Bone marrow (tissue), 2 donors: ENCODE measurements at regions not wholly inside any gene's neighbourhood (a gene's known extent, or its start where the extent isn't known, plus 50 kb on each side); places are given as distances from the start of the nearest gene placed in this dataset.
A peak's percentile ranks its signal among the peaks of the same experiment; 100 is the strongest.

Experiments used
- DNase-seq, 2 donors: peaks; one replicate each; lab custom pipeline; 2025; lab: John Stamatoyannopoulos, UW

- no peak for DNase-seq
These were observed 49.9 kb upstream of the MAFB start for GRCh38 chr20:40738976-40739375.

GRCh38 chr20:40739841-40740240 lies 50.8 kb upstream of the MAFB start:
- DNase-seq: no peak

- peak; percentile 13 to 19 for DNase-seq
These were observed 52.6 kb upstream of the MAFB start for GRCh38 chr20:40741507-40742106.

GRCh38 chr20:40743141-40743775 lies 54.2 kb upstream of the MAFB start:
- DNase-seq: no peak

GRCh38 chr20:40744072-40744817 lies 55.2 kb upstream of the MAFB start:
- no peak for DNase-seq

GRCh38 chr20:40744818-40745175 lies 55.8 kb upstream of the MAFB start:
- no peak for DNase-seq

GRCh38 chr20:40746251-40746650 lies 57.2 kb upstream of the MAFB start:
- no peak for DNase-seq

GRCh38 chr20:40748182-40748581 lies 59.1 kb upstream of the MAFB start:
- DNase-seq: no peak

GRCh38 chr20:40749985-40750506 lies 61.0 kb upstream of the MAFB start:
- DNase-seq: no peak

- no peak for DNase-seq
These were observed 61.6 kb upstream of the MAFB start for GRCh38 chr20:40750541-40751035.

GRCh38 chr20:40753472-40753871 lies 64.4 kb upstream of the MAFB start:
- no peak for DNase-seq

GRCh38 chr20:40754339-40754943 lies 65.4 kb upstream of the MAFB start:
- DNase-seq: no peak

- no peak for DNase-seq
These were observed 68.1 kb upstream of the MAFB start for GRCh38 chr20:40757087-40757486.

- DNase-seq: no peak
These were observed 69.8 kb upstream of the MAFB start for GRCh38 chr20:40758790-40759189.

- no peak for DNase-seq
These were observed 71.4 kb upstream of the MAFB start for GRCh38 chr20:40760399-40760798.

GRCh38 chr20:40763646-40764295 lies 74.7 kb upstream of the MAFB start:
- no peak for DNase-seq

- DNase-seq: no peak
These were observed 76.9 kb upstream of the MAFB start for GRCh38 chr20:40765814-40766480.

- no peak for DNase-seq
These were observed 78.0 kb upstream of the MAFB start for GRCh38 chr20:40766790-40767614.

- DNase-seq: no peak
These were observed 78.5 kb upstream of the MAFB start for GRCh38 chr20:40767615-40767924.

- no peak for DNase-seq
These were observed 79.1 kb upstream of the MAFB start for GRCh38 chr20:40768105-40768504.
